Endodermal cell (in vitro differentiated cells): ENCODE measurements at regions not wholly inside any gene's neighbourhood (a gene's known extent, or its start where the extent isn't known, plus 50 kb on each side); places are given as distances from the start of the nearest gene placed in this dataset.

Experiments used
- DNase-seq: peaks from one replicate; pipeline ENCODE4 v3.0.0-alpha.2; 2017
- H3K27ac ChIP-seq: 2 replicates; pipeline ENCODE4 v1.5.1; 2013; ENCODE audit warnings: mild to moderate bottlenecking, low read depth, low read length, moderate library complexity
- H3K27me3 ChIP-seq: 2 replicates; pipeline ENCODE4 v1.6.1; 2013; ENCODE audit warnings: mild to moderate bottlenecking, low read length, moderate library complexity; ENCODE audit not compliant: insufficient read depth, control insufficient read depth, poor library complexity, severe bottlenecking
- H3K36me3 ChIP-seq: 2 replicates; pipeline ENCODE4 v1.7.0; 2013; ENCODE audit warnings: mild to moderate bottlenecking, low read length, moderate library complexity; ENCODE audit not compliant: control insufficient read depth, insufficient read depth
- H3K4me1 ChIP-seq: one replicate; pipeline ENCODE4 v1.7.0; 2013; ENCODE audit warnings: low read length; ENCODE audit not compliant: control insufficient read depth, insufficient read depth
- H3K4me3 ChIP-seq: 2 replicates; pipeline ENCODE4 v1.5.1; 2013; ENCODE audit warnings: mild to moderate bottlenecking, low read length, moderate library complexity
- H3K9ac ChIP-seq: 2 replicates; pipeline ENCODE4 v1.6.1; 2013; ENCODE audit warnings: mild to moderate bottlenecking, low read length, moderate library complexity; ENCODE audit not compliant: poor library complexity, severe bottlenecking; ENCODE audit errors: extremely low read depth
- H3K9me3 ChIP-seq: 2 replicates; pipeline ENCODE4 v1.6.1; 2013; ENCODE audit warnings: mild to moderate bottlenecking, low read length, moderate library complexity; ENCODE audit not compliant: control insufficient read depth
- H3K27ac Mint-ChIP-seq: 2 replicates; pipeline ENCODE4 v1.8.0; 2020; ENCODE audit warnings: mixed read lengths
- H3K27me3 Mint-ChIP-seq: 2 replicates; pipeline ENCODE4 v1.8.0; 2021; ENCODE audit warnings: mild to moderate bottlenecking, mixed read lengths; ENCODE audit not compliant: insufficient read depth
- H3K36me3 Mint-ChIP-seq: 2 replicates; pipeline ENCODE4 v1.8.0; 2020; ENCODE audit warnings: low read depth, mixed read lengths
- H3K4me1 Mint-ChIP-seq: 2 replicates; pipeline ENCODE4 v1.8.0; 2020; ENCODE audit warnings: mixed read lengths
- H3K4me3 Mint-ChIP-seq: 2 replicates; pipeline ENCODE4 v1.8.0; 2020; ENCODE audit warnings: mild to moderate bottlenecking, moderate library complexity, mixed read lengths
- H3K9me3 Mint-ChIP-seq: 2 replicates; pipeline ENCODE4 v1.8.0; 2020; ENCODE audit warnings: mild to moderate bottlenecking, mixed read lengths
- WGBS, 2 experiments: methylation state at CpG; one replicate each; pipeline versions ENCODE4 v1.1.5 to v1.1.7; 2013; ENCODE audit warnings: missing lambda C conversion rate in 2 of 2, mixed read lengths in 1 of 2; ENCODE audit not compliant: insufficient coverage in 1 of 2, insufficient read length in 1 of 2; 5-methylcytosine and 5-hydroxymethylcytosine counted together
- TF ChIP-seq, protein P1 (sequence below): fragments of 200-600 bp; sonication (generic); conservative IDR thresholded peaks from 2 replicates; pipeline ENCODE4 v1.5.0; 2021; ENCODE audit warnings: antibody characterized with exemption, mild to moderate bottlenecking

DNA sequence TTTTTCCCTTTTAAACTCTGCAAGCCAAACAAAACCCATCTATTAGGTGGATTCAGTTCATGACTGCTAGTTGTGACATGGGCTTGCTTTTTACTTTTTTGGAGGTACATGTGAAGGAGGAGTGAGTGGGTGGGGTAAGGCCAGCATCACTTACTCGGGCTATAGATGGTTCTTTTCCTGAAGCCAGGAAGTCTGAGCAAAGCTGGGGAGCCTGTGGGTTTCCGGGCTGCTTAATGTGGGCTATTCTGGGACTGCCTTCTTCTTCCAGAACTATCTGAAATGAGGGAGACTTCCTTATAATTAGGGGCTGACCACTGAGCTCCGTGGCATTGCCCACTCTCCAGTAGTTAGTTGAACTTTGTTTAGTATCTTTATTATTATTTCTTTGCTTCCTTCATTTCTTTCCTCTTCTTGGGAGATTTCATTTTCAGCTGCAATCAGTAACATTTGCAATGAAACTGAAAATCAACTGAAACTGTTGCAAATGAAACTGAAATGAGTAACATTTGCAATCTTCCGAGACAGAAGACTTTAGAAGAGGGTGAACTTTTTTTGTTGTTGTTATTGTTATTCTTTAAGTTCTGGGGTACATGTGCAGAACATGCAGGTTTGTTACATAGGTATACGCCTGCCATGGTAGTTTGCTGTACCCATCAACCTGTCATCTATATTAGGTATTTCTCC is 204.9 kb downstream of the LRRC70 start:
- Mint-ChIP-seq H3K27ac (no peak overlapping the region), H3K27me3 (no peaks in the 10 kb centered on the region), H3K4me1 (no peaks in the 10 kb centered on the region), H3K4me3 (no peak overlapping the region), H3K36me3 (no peaks in the 10 kb centered on the region), H3K9me3 (no peaks in the 10 kb centered on the region)
- Histone ChIP-seq H3K4me1 (no peaks in the 10 kb centered on the region), H3K4me3 (no peak overlapping the region), H3K36me3 (no peaks in the 10 kb centered on the region), H3K9ac (no peak overlapping the region), H3K27me3 (no peaks in the 10 kb centered on the region), H3K27ac (no peak overlapping the region), H3K9me3 (no peaks in the 10 kb centered on the region)
- TF ChIP-seq, protein P1, sequence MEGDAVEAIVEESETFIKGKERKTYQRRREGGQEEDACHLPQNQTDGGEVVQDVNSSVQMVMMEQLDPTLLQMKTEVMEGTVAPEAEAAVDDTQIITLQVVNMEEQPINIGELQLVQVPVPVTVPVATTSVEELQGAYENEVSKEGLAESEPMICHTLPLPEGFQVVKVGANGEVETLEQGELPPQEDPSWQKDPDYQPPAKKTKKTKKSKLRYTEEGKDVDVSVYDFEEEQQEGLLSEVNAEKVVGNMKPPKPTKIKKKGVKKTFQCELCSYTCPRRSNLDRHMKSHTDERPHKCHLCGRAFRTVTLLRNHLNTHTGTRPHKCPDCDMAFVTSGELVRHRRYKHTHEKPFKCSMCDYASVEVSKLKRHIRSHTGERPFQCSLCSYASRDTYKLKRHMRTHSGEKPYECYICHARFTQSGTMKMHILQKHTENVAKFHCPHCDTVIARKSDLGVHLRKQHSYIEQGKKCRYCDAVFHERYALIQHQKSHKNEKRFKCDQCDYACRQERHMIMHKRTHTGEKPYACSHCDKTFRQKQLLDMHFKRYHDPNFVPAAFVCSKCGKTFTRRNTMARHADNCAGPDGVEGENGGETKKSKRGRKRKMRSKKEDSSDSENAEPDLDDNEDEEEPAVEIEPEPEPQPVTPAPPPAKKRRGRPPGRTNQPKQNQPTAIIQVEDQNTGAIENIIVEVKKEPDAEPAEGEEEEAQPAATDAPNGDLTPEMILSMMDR = no peak
- no peak for DNase-seq
- 87 to 89% methylated on average over 2 to 5 of the region's 5 CpGs for WGBS, 2 experiments

- Mint-ChIP-seq H3K27me3 (no peaks in the 10 kb centered on the region), H3K9me3 (no peaks in the 10 kb centered on the region), H3K4me3 (no peak overlapping the region), H3K27ac (no peak overlapping the region), H3K4me1 (peaks cover 7% of the 10 kb centered on the region), H3K36me3 (no peaks in the 10 kb centered on the region)
- no peak overlapping the region for H3K9ac ChIP-seq
- H3K27ac ChIP-seq = no peak overlapping the region
- H3K36me3 ChIP-seq = no peaks in the 10 kb centered on the region
- 86 to 89% methylated on average over 6 to 7 of the region's 7 CpGs for WGBS, 2 experiments
- no peaks in the 10 kb centered on the region for H3K9me3 ChIP-seq
- H3K27me3 ChIP-seq = no peaks in the 10 kb centered on the region
- H3K4me1 ChIP-seq = no peaks in the 10 kb centered on the region
- H3K4me3 ChIP-seq = no peak overlapping the region
- TF ChIP-seq, protein P1 = peak; percentile 59
- peak; percentile 76 for DNase-seq
These were observed 202.3 kb downstream of the LRRC70 start for GRCh38 chr5:62780888-62781287.

DNA sequence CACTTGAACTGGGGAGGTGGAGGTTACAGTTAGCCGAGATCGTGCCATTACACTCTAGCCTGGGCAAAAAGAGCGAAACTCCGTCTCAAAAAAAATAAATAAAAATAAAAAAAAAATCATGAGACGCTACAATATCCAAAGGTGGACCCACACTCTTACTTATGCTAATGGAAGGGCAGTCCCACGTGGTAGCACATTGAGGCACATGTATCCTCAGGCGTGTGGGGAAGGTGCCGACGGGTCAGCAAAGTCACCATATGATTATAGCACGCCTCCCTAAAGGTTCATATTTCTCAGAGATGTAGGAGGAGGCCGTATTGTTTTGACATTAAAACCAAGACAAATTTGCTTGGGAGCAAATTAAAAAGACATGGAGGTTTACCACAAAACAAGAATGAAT is 201.6 kb downstream of the LRRC70 start:
- H3K9me3 ChIP-seq = no peaks in the 10 kb centered on the region
- no peaks in the 10 kb centered on the region for H3K27me3 Mint-ChIP-seq
- no peak overlapping the region for H3K27ac ChIP-seq
- H3K4me3 ChIP-seq = no peak overlapping the region
- no peaks in the 10 kb centered on the region for H3K36me3 Mint-ChIP-seq
- H3K27ac Mint-ChIP-seq = no peak overlapping the region
- 88 to 96% methylated on average over 7 to 11 of the region's 11 CpGs for WGBS, 2 experiments
- TF ChIP-seq, protein P1 = no peak
- H3K27me3 ChIP-seq = no peaks in the 10 kb centered on the region
- no peaks in the 10 kb centered on the region for H3K36me3 ChIP-seq
- H3K9me3 Mint-ChIP-seq = no peaks in the 10 kb centered on the region
- H3K4me3 Mint-ChIP-seq = no peak overlapping the region
- DNase-seq = no peak
- H3K4me1 Mint-ChIP-seq = peaks cover 7% of the 10 kb centered on the region
- H3K4me1 ChIP-seq = no peaks in the 10 kb centered on the region
- no peak overlapping the region for H3K9ac ChIP-seq
